WTC11 (cell line): ENCODE measurements at regions not wholly inside any gene's neighbourhood (a gene's known extent, or its start where the extent isn't known, plus 50 kb on each side); places are given as distances from the start of the nearest gene placed in this dataset.

Source experiments
- ATAC-seq: fragments of 200-7000 bp; cut with Tn5 transposase; 2 replicates; pipeline ENCODE4 v1.10.0; 2021; ENCODE audit warnings: mild to moderate bottlenecking, moderate library complexity
- CTCF ChIA-PET: fragments of 300-600 bp; sonication (Branson Sonifier 250); formaldehyde crosslinking; loops from one replicate; lab custom pipeline; 2021; ENCODE audit warnings: antibody characterized with exemption; lab: Charles Lee
- POLR2A ChIA-PET: fragments of 350-600 bp; sonication (Branson Sonifier 250); formaldehyde crosslinking; loops from one replicate; lab custom pipeline; 2021; ENCODE audit warnings: antibody characterized with exemption; lab: Charles Lee
- DNase-seq: peaks from one replicate; pipeline ENCODE4 v3.0.0; 2021; ENCODE audit warnings: low spot score
- H3K27ac Mint-ChIP-seq: 2 replicates; pipeline ENCODE4 v1.8.0; 2021; ENCODE audit warnings: mixed read lengths
- H3K27me3 Mint-ChIP-seq: 2 replicates; pipeline ENCODE4 v1.8.0; 2021; ENCODE audit warnings: low read depth, mild to moderate bottlenecking, moderate library complexity, mixed read lengths
- H3K36me3 Mint-ChIP-seq: 2 replicates; pipeline ENCODE4 v1.8.0; 2021; ENCODE audit warnings: mixed read lengths
- H3K4me1 Mint-ChIP-seq: 2 replicates; pipeline ENCODE4 v1.8.0; 2022; ENCODE audit warnings: mixed read lengths
- H3K4me3 Mint-ChIP-seq: 2 replicates; pipeline ENCODE4 v1.8.0; 2021; ENCODE audit warnings: mild to moderate bottlenecking, moderate library complexity, mixed read lengths
- H3K9me3 Mint-ChIP-seq: 2 replicates; pipeline ENCODE4 v1.8.0; 2021; ENCODE audit warnings: mixed read lengths
- AR ChIP-seq: fragments of 250-450 bp; sonication (Bioruptor Pico); IDR thresholded peaks from 2 replicates; pipeline ENCODE4 v1.9.0; 2021; ENCODE audit warnings: mild to moderate bottlenecking
- ATF3 ChIP-seq: sonication (generic); formaldehyde crosslinking; conservative IDR thresholded peaks from 2 replicates; pipeline ENCODE4 v1.8.1; 2022; ENCODE audit warnings: mild to moderate bottlenecking, missing genetic modification reagents
- E2F1 ChIP-seq: sonication (generic); formaldehyde crosslinking; IDR thresholded peaks from 2 replicates; pipeline ENCODE4 v1.8.0; 2022; ENCODE audit warnings: mild to moderate bottlenecking, missing genetic modification reagents
- E2F4 ChIP-seq: sonication (generic); formaldehyde crosslinking; IDR thresholded peaks from 2 replicates; pipeline ENCODE4 v1.8.1; 2022; ENCODE audit warnings: low read depth, mild to moderate bottlenecking, moderate library complexity, missing genetic modification reagents, borderline replicate concordance
- ETV6 ChIP-seq: sonication (generic); formaldehyde crosslinking; IDR thresholded peaks from 2 replicates; pipeline ENCODE4 v1.8.1; 2022; ENCODE audit warnings: mild to moderate bottlenecking, missing genetic modification reagents
- FOXP1 ChIP-seq: sonication (generic); formaldehyde crosslinking; IDR thresholded peaks from 2 replicates; pipeline ENCODE4 v1.8.0; 2022; ENCODE audit warnings: missing genetic modification reagents, mild to moderate bottlenecking, moderate library complexity, borderline replicate concordance
- GRHL2 ChIP-seq: fragments of 250-450 bp; sonication (Bioruptor Pico); IDR thresholded peaks from 2 replicates; pipeline ENCODE4 v1.8.0; 2022; ENCODE audit warnings: mild to moderate bottlenecking, moderate library complexity; ENCODE audit not compliant: insufficient replicate concordance, severe bottlenecking
- HMGXB4 ChIP-seq: sonication (generic); formaldehyde crosslinking; IDR thresholded peaks from 2 replicates; pipeline ENCODE4 v1.8.1; 2023; ENCODE audit warnings: mild to moderate bottlenecking, moderate library complexity, missing genetic modification reagents
- MLX ChIP-seq: sonication (generic); formaldehyde crosslinking; IDR thresholded peaks from 2 replicates; pipeline ENCODE4 v1.8.1; 2023; ENCODE audit warnings: mild to moderate bottlenecking, missing genetic modification reagents, moderate library complexity
- MYBL2 ChIP-seq: sonication (generic); formaldehyde crosslinking; IDR thresholded peaks from 2 replicates; pipeline ENCODE4 v1.8.1; 2023; ENCODE audit warnings: mild to moderate bottlenecking, moderate library complexity, missing genetic modification reagents
- NFATC4 ChIP-seq: fragments of 250-450 bp; sonication (Bioruptor Pico); IDR thresholded peaks from 2 replicates; pipeline ENCODE4 v1.9.0; 2021; ENCODE audit warnings: mild to moderate bottlenecking
- NFE2L1 ChIP-seq: sonication (generic); formaldehyde crosslinking; IDR thresholded peaks from 2 replicates; pipeline ENCODE4 v1.8.1; 2023; ENCODE audit warnings: missing genetic modification reagents
- NFYB ChIP-seq: sonication (generic); formaldehyde crosslinking; conservative IDR thresholded peaks from 2 replicates; pipeline ENCODE4 v1.8.0; 2022; ENCODE audit warnings: low read depth, missing genetic modification reagents
- TCF7 ChIP-seq: sonication (generic); formaldehyde crosslinking; IDR thresholded peaks from 2 replicates; pipeline ENCODE4 v1.8.0; 2022; ENCODE audit warnings: mild to moderate bottlenecking, low read depth, missing genetic modification reagents, moderate library complexity
- TEAD1 ChIP-seq: sonication (generic); formaldehyde crosslinking; IDR thresholded peaks from 2 replicates; pipeline ENCODE4 v1.8.0; 2022; ENCODE audit warnings: mild to moderate bottlenecking, missing genetic modification reagents
- ZNF263 ChIP-seq: sonication (generic); formaldehyde crosslinking; IDR thresholded peaks from 2 replicates; pipeline ENCODE4 v1.8.1; 2022; ENCODE audit warnings: low read depth, mild to moderate bottlenecking, moderate library complexity, missing genetic modification reagents
- ZNF317 ChIP-seq: sonication (generic); formaldehyde crosslinking; IDR thresholded peaks from 2 replicates; pipeline ENCODE4 v1.8.1; 2023; ENCODE audit warnings: low read depth, mild to moderate bottlenecking, moderate library complexity, missing genetic modification reagents, borderline replicate concordance
- ZNF416 ChIP-seq: fragments of 250-450 bp; sonication (Bioruptor Pico); IDR thresholded peaks from 2 replicates; pipeline ENCODE4 v1.9.0; 2021; ENCODE audit warnings: mild to moderate bottlenecking, inconsistent platforms
- ZNF512 ChIP-seq: sonication (generic); formaldehyde crosslinking; IDR thresholded peaks from 2 replicates; pipeline ENCODE4 v1.8.1; 2022; ENCODE audit warnings: missing genetic modification reagents, borderline replicate concordance
- ZSCAN18 ChIP-seq: fragments of 250-450 bp; sonication (Bioruptor Pico); IDR thresholded peaks from 2 replicates; pipeline ENCODE4 v2.1.2; 2022; ENCODE audit warnings: mild to moderate bottlenecking, moderate library complexity

- ChIA-PET CTCF (no interaction called here), POLR2A (no interaction called here)
- no peaks in the 10 kb centered on the region; the same call in 1 of the 2 replicates for H3K27me3 Mint-ChIP-seq
- peaks cover 12% of the 10 kb centered on the region for H3K36me3 Mint-ChIP-seq
- no peak for TF ChIP-seq TCF7 (CRISPR knock-in tag)
- no peak for TF ChIP-seq TEAD1
- TF ChIP-seq HMGXB4 (CRISPR knock-in tag): no peak
- H3K4me3 Mint-ChIP-seq: no peak overlapping the region
- no peaks in the 10 kb centered on the region for H3K4me1 Mint-ChIP-seq
- no peak for DNase-seq
- ATAC-seq: no peak
- H3K9me3 Mint-ChIP-seq: peaks cover 48% of the 10 kb centered on the region
- H3K27ac Mint-ChIP-seq: no peak overlapping the region
These were observed 89.9 kb downstream of the DMRT2 start for GRCh38 chr9:1140057-1140456.

- no peak for DNase-seq
- POLR2A ChIA-PET: no interaction called here
- H3K36me3 Mint-ChIP-seq: 0 out of 2 replicates have a peak, but pooled peaks cover 3% of the 10 kb centered on the region
These were observed 101.5 kb downstream of the DMRT2 start for GRCh38 chr9:1151691-1152090.

GRCh38 chr9:1152171-1152570 lies 102.0 kb downstream of the DMRT2 start:
- H3K4me3 Mint-ChIP-seq: no peak overlapping the region
- DNase-seq (no peak), ATAC-seq (no peak)
- H3K9me3 Mint-ChIP-seq: peaks cover 4% of the 10 kb centered on the region
- CTCF ChIA-PET: no interaction called here
- H3K27ac Mint-ChIP-seq: no peak overlapping the region
- H3K27me3 Mint-ChIP-seq: no peaks in the 10 kb centered on the region
- H3K36me3 Mint-ChIP-seq: 0 out of 2 replicates have a peak, but pooled peaks cover 3% of the 10 kb centered on the region
- POLR2A ChIA-PET: no interaction called here
- no peaks in the 10 kb centered on the region for H3K4me1 Mint-ChIP-seq
- TF ChIP-seq ZNF512 (no peak), MLX (CRISPR knock-in tag) (no peak), AR (CRISPR knock-in tag) (no peak), MYBL2 (CRISPR knock-in tag) (no peak), E2F1 (CRISPR knock-in tag) (no peak), NFATC4 (CRISPR knock-in tag) (no peak), ZNF263 (CRISPR knock-in tag) (no peak), ZNF317 (CRISPR knock-in tag) (no peak), GRHL2 (CRISPR knock-in tag) (no peak), NFYB (CRISPR knock-in tag) (no peak), E2F4 (CRISPR knock-in tag) (no peak)

More at GRCh38 chr9:1151691-1152090, 101.5 kb downstream of the DMRT2 start:
- H3K27me3 Mint-ChIP-seq: no peaks in the 10 kb centered on the region
- TF ChIP-seq ZNF263 (CRISPR knock-in tag) (no peak), MYBL2 (CRISPR knock-in tag) (no peak), ETV6 (CRISPR knock-in tag) (no peak), ZSCAN18 (CRISPR knock-in tag) (no peak), NFE2L1 (CRISPR knock-in tag) (no peak), ATF3 (CRISPR knock-in tag) (no peak), FOXP1 (CRISPR knock-in tag) (no peak), ZNF416 (CRISPR knock-in tag) (no peak)
- no peak overlapping the region for H3K4me3 Mint-ChIP-seq
- peaks cover 4% of the 10 kb centered on the region for H3K9me3 Mint-ChIP-seq
- no peak for ATAC-seq
- CTCF ChIA-PET: no interaction called here
- H3K4me1 Mint-ChIP-seq: no peaks in the 10 kb centered on the region
- H3K27ac Mint-ChIP-seq: no peak overlapping the region
